NOMO-1 treated with dmso at 0.1 percent for 144 hours (cell line): ENCODE measurements at regions not wholly inside any gene's neighbourhood (a gene's known extent, or its start where the extent isn't known, plus 50 kb on each side); places are given as distances from the start of the nearest gene placed in this dataset.
"Not testable (repeated sequence)": the region's sequence is repeated elsewhere in the genome, so short reads cannot be mapped to it uniquely, and the experiment has no call there.

Source experiments
- DNase-seq: peaks from one replicate; lab custom pipeline; 2025; ENCODE audit not compliant: unreplicated experiment; lab: John Stamatoyannopoulos, UW

GRCh38 chr13:44052780-44053184, 173.1 kb downstream of the LACC1 start:
- DNase-seq: no peak

GRCh38 chr13:44053208-44053607, 173.5 kb downstream of the LACC1 start:
- DNase-seq: no peak

- no peak for DNase-seq
Measured at GRCh38 chr13:44054525-44054924, 174.8 kb downstream of the LACC1 start.

GRCh38 chr13:44055681-44056080, 176.0 kb downstream of the LACC1 start:
- not testable (repeated sequence) for DNase-seq

GRCh38 chr13:44058067-44058466, 178.4 kb downstream of the LACC1 start:
- no peak for DNase-seq

- DNase-seq: no peak
Measured at GRCh38 chr13:44058624-44059215, 179.0 kb downstream of the LACC1 start.

GRCh38 chr13:44061876-44062275, 182.2 kb downstream of the LACC1 start:
- no peak for DNase-seq

- DNase-seq: no peak
Measured at GRCh38 chr13:44063467-44063866, 183.8 kb downstream of the LACC1 start.

- DNase-seq: no peak
Measured at GRCh38 chr13:44063881-44064280, 184.2 kb downstream of the LACC1 start.

- no peak for DNase-seq
Measured at GRCh38 chr13:44064357-44064756, 184.7 kb downstream of the LACC1 start.

- DNase-seq: no peak
Measured at GRCh38 chr13:44068169-44068568, 188.5 kb downstream of the LACC1 start.

- DNase-seq: no peak
Measured at GRCh38 chr13:44068737-44069136, 189.0 kb downstream of the LACC1 start.

GRCh38 chr13:44072536-44072935, 192.8 kb downstream of the LACC1 start:
- no peak for DNase-seq

GRCh38 chr13:44074611-44075010, 194.9 kb downstream of the LACC1 start:
- no peak for DNase-seq

GRCh38 chr13:44075113-44075512, 195.4 kb downstream of the LACC1 start:
- no peak for DNase-seq

GRCh38 chr13:44078806-44079376, 199.2 kb downstream of the LACC1 start:
- no peak for DNase-seq

- DNase-seq: no peak
Measured at GRCh38 chr13:44079413-44080205, 199.9 kb downstream of the LACC1 start.

GRCh38 chr13:44084146-44084545, 204.4 kb downstream of the LACC1 start:
- DNase-seq: no peak

GRCh38 chr13:44086389-44086788, 206.7 kb downstream of the LACC1 start:
- DNase-seq: no peak

GRCh38 chr13:44088411-44088810, 208.7 kb downstream of the LACC1 start:
- no peak for DNase-seq

GRCh38 chr13:44088991-44089413, 209.3 kb downstream of the LACC1 start:
- peak; percentile 26 for DNase-seq

- DNase-seq: peak; percentile 25
Measured at GRCh38 chr13:44089452-44089851, 209.7 kb downstream of the LACC1 start.
